ENCODE measurements at regions not wholly inside any gene's neighbourhood (a gene's known extent, or its start where the extent isn't known, plus 50 kb on each side); places are given as distances from the start of the nearest gene placed in this dataset.

DNA sequence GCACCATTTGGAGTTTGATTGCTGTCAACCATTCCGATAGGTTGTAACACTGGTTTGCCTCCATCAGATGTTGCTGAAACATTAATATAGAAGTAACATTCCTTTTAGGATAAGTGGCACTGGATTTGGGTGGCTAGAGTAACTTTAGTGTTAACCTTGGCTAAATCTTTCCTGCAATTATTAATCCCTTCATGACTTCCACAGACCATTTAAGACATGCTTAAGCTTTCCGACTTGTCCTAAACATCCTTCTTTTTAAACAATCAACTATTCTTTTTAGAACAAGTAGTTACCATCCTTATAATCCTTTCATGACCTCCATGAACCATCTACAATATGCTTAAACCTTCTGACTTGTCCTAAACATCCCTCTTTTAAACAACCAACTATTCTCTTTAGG is 465.5 kb downstream of the DCDC2C start:
- TF ChIP-seq, protein P1, sequence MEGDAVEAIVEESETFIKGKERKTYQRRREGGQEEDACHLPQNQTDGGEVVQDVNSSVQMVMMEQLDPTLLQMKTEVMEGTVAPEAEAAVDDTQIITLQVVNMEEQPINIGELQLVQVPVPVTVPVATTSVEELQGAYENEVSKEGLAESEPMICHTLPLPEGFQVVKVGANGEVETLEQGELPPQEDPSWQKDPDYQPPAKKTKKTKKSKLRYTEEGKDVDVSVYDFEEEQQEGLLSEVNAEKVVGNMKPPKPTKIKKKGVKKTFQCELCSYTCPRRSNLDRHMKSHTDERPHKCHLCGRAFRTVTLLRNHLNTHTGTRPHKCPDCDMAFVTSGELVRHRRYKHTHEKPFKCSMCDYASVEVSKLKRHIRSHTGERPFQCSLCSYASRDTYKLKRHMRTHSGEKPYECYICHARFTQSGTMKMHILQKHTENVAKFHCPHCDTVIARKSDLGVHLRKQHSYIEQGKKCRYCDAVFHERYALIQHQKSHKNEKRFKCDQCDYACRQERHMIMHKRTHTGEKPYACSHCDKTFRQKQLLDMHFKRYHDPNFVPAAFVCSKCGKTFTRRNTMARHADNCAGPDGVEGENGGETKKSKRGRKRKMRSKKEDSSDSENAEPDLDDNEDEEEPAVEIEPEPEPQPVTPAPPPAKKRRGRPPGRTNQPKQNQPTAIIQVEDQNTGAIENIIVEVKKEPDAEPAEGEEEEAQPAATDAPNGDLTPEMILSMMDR (tag by site-specific recombination; IDR thresholded peaks at IDR 0.05): no peak
- TF ChIP-seq, protein P2, sequence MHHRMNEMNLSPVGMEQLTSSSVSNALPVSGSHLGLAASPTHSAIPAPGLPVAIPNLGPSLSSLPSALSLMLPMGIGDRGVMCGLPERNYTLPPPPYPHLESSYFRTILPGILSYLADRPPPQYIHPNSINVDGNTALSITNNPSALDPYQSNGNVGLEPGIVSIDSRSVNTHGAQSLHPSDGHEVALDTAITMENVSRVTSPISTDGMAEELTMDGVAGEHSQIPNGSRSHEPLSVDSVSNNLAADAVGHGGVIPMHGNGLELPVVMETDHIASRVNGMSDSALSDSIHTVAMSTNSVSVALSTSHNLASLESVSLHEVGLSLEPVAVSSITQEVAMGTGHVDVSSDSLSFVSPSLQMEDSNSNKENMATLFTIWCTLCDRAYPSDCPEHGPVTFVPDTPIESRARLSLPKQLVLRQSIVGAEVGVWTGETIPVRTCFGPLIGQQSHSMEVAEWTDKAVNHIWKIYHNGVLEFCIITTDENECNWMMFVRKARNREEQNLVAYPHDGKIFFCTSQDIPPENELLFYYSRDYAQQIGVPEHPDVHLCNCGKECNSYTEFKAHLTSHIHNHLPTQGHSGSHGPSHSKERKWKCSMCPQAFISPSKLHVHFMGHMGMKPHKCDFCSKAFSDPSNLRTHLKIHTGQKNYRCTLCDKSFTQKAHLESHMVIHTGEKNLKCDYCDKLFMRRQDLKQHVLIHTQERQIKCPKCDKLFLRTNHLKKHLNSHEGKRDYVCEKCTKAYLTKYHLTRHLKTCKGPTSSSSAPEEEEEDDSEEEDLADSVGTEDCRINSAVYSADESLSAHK (tag by site-specific recombination; IDR thresholded peaks at IDR 0.05): no peak
- no peak for TF ChIP-seq YY1 (tag by site-specific recombination; IDR thresholded peaks at IDR 0.05)
- TF ChIP-seq ZNF121 (tag by site-specific recombination; IDR thresholded peaks at IDR 0.05): no peak
- TF ChIP-seq ZNF785 (tag by site-specific recombination; IDR thresholded peaks at IDR 0.05): no peak
- TF ChIP-seq ZNF292 (tag by site-specific recombination; IDR thresholded peaks at IDR 0.05; ENCODE audit: borderline replicate concordance, low read depth): no peak
